ENCODE measurements at regions not wholly inside any gene's neighbourhood (a gene's known extent, or its start where the extent isn't known, plus 50 kb on each side); places are given as distances from the start of the nearest gene placed in this dataset.
"Not testable (repeated sequence)": the region's sequence is repeated elsewhere in the genome, so short reads cannot be mapped to it uniquely, and the experiment has no call there.

DNA sequence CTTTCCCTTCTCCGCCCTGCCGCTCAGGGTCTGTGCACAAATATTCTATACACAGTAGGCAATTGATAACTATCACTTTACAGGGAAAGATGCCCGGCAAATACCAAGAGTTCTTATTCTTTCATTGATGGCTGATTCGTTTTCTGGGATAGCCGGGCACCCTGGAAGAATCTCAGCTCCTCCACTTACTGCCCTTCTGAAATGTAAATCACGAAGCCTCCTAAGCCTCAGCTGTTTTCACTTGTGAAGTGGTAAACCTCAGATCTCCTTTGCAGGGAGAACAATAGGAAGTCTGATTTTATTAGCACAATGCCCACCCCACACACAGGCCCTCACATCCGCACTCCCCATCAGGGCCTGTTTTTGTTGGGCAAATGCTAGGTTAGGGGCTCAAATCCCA lies 203.8 kb upstream of the SPATA31A3 start:
- intact Hi-C loops (cut with micrococcal nuclease; ENCODE audit: unreplicated experiment); POLR2A ChIA-PET (ENCODE audit: low non-redundant PET); H3K4me3 ChIP-seq (ENCODE audit: low read depth, low read length, poor library complexity, severe bottlenecking); H3K27me3 ChIP-seq (replicated peaks; ENCODE audit: insufficient read depth, low read depth, low read length, poor library complexity); H3K36me3 ChIP-seq (ENCODE audit: insufficient read depth, low read length, poor library complexity, severe bottlenecking); H3K9me3 ChIP-seq (ENCODE audit: low read depth, low read length, poor library complexity, severe bottlenecking); H3K27ac ChIP-seq (ENCODE audit: low read depth, low read length, poor library complexity, severe bottlenecking); BruUV-seq (replicated peaks); H3K4me1 ChIP-seq (ENCODE audit: insufficient read depth, low read length, poor library complexity, severe bottlenecking); CTCF ChIA-PET; DNase-seq (ENCODE audit: low spot score): not testable (repeated sequence)

DNA sequence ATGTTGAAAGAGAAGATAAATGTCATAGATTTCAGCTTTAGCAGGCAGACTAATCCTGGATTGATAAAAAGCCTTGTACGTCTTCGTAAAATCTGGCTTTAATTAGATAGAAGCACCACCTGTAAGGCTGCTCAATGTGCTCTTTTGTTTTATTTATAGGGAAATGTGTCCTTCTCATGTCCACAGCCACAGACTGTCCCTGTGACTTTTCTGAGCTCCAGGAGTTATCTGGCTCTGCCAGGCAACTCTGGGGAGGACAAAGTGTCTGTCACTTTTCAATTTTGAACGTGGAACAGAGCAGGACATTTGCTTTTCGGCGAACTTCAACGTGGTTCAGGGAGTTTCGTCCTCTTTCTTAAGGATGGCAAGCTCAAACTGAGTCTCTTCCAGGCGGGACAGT lies 203.0 kb upstream of the SPATA31A3 start:
- H3K27me3 ChIP-seq (replicated peaks; ENCODE audit: insufficient read depth, low read depth, low read length, poor library complexity); DNase-seq (ENCODE audit: low spot score); H3K36me3 ChIP-seq (ENCODE audit: insufficient read depth, low read length, poor library complexity, severe bottlenecking); H3K4me1 ChIP-seq (ENCODE audit: insufficient read depth, low read length, poor library complexity, severe bottlenecking); H3K9me3 ChIP-seq (ENCODE audit: low read depth, low read length, poor library complexity, severe bottlenecking); intact Hi-C loops (cut with micrococcal nuclease; ENCODE audit: unreplicated experiment); POLR2A ChIA-PET (ENCODE audit: low non-redundant PET); H3K27ac ChIP-seq (ENCODE audit: low read depth, low read length, poor library complexity, severe bottlenecking); H3K4me3 ChIP-seq (ENCODE audit: low read depth, low read length, poor library complexity, severe bottlenecking); BruUV-seq (replicated peaks); CTCF ChIA-PET: not testable (repeated sequence)

DNA sequence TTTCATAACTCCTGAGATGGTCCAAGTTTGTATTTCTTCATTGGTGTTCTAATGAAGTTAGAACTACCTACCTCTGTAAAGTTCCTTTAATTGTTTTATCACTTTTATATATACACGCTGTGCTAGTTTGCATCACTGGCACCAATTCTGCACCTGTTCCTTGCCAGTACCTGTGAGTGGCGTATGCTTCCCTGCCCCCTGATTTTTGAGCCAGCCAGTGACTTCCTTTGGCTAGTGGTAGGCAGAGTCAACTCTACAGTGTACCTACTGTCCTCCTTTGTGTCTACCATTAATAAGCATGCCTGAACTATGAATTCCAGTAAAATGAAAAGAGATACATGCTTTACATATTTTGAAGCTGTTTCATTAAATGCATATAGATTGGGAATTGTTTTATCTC lies 186.8 kb upstream of the SPATA31A3 start:
- H3K4me1 ChIP-seq (ENCODE audit: insufficient read depth, low read length, poor library complexity, severe bottlenecking); intact Hi-C loops (cut with micrococcal nuclease; ENCODE audit: unreplicated experiment); H3K27ac ChIP-seq (ENCODE audit: low read depth, low read length, poor library complexity, severe bottlenecking); DNase-seq (ENCODE audit: low spot score); CTCF ChIA-PET; POLR2A ChIA-PET (ENCODE audit: low non-redundant PET); H3K4me3 ChIP-seq (ENCODE audit: low read depth, low read length, poor library complexity, severe bottlenecking); BruUV-seq (replicated peaks); H3K36me3 ChIP-seq (ENCODE audit: insufficient read depth, low read length, poor library complexity, severe bottlenecking); H3K27me3 ChIP-seq (replicated peaks; ENCODE audit: insufficient read depth, low read depth, low read length, poor library complexity); H3K9me3 ChIP-seq (ENCODE audit: low read depth, low read length, poor library complexity, severe bottlenecking): not testable (repeated sequence)

GRCh38 chr9:67175167-67175566 lies 182.8 kb upstream of the SPATA31A3 start:
- DNase-seq (ENCODE audit: low spot score); POLR2A ChIA-PET (ENCODE audit: low non-redundant PET); H3K9me3 ChIP-seq (ENCODE audit: low read depth, low read length, poor library complexity, severe bottlenecking); H3K27me3 ChIP-seq (replicated peaks; ENCODE audit: insufficient read depth, low read depth, low read length, poor library complexity); H3K36me3 ChIP-seq (ENCODE audit: insufficient read depth, low read length, poor library complexity, severe bottlenecking); H3K27ac ChIP-seq (ENCODE audit: low read depth, low read length, poor library complexity, severe bottlenecking); H3K4me1 ChIP-seq (ENCODE audit: insufficient read depth, low read length, poor library complexity, severe bottlenecking); BruUV-seq (replicated peaks); intact Hi-C loops (cut with micrococcal nuclease; ENCODE audit: unreplicated experiment); H3K4me3 ChIP-seq (ENCODE audit: low read depth, low read length, poor library complexity, severe bottlenecking); CTCF ChIA-PET: not testable (repeated sequence)

GRCh38 chr9:67171721-67172120 lies 179.4 kb upstream of the SPATA31A3 start:
- H3K4me3 ChIP-seq (ENCODE audit: low read depth, low read length, poor library complexity, severe bottlenecking); intact Hi-C loops (cut with micrococcal nuclease; ENCODE audit: unreplicated experiment); H3K27me3 ChIP-seq (replicated peaks; ENCODE audit: insufficient read depth, low read depth, low read length, poor library complexity); POLR2A ChIA-PET (ENCODE audit: low non-redundant PET); BruUV-seq (replicated peaks); DNase-seq (ENCODE audit: low spot score); H3K27ac ChIP-seq (ENCODE audit: low read depth, low read length, poor library complexity, severe bottlenecking); H3K9me3 ChIP-seq (ENCODE audit: low read depth, low read length, poor library complexity, severe bottlenecking); CTCF ChIA-PET; H3K36me3 ChIP-seq (ENCODE audit: insufficient read depth, low read length, poor library complexity, severe bottlenecking); H3K4me1 ChIP-seq (ENCODE audit: insufficient read depth, low read length, poor library complexity, severe bottlenecking): not testable (repeated sequence)

DNA sequence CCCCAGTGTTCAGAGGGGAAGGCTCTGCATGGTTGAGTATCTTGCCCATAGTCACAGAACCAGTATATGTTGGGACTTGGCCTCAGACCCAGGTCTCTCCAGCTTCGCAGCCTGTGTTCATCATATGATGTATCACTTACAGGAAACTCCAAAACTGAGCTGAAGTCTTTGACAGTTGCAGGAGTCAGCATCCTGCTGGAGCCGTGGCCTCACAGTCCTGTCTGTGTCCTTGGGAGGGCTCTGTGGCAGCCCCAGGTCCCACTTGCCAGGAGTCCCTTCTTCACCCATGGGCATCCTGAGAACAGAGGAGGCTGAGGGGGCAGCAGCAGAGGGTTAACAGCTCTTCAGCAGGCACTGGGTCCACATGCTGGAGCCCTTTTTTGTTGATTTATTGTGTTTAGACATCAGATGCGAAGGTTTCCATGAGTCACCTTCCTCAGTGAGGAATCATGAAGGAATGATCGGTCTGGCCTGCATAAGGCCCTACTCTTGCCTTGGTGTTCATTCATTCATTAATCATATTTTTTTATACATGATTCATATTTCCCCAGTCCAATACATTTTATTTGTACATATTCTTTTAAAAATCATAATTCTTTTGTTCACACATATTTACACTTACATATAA lies 176.3 kb upstream of the SPATA31A3 start:
- intact Hi-C loops (cut with micrococcal nuclease; ENCODE audit: unreplicated experiment); H3K36me3 ChIP-seq (ENCODE audit: insufficient read depth, low read length, poor library complexity, severe bottlenecking): not testable (repeated sequence)

DNA sequence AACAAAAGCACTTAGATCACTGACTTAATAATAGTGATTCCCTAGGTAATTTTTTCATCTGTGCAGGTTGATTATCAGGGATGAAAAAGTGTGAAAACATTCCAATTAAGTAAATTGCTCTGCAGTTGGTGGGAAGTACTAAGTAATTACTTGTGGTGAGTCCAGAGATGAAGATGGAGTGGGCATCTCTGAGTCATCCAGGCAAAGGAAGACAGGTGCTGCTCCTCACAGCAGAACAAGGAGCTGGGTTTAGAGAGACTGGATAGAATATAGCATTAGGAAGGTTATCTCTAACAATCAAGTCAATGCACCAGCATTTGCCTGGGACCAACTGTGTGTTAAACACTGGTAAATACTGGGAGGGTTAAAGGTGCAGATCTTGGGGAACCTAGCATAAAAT lies 174.0 kb upstream of the SPATA31A3 start:
- H3K27ac ChIP-seq (ENCODE audit: low read depth, low read length, poor library complexity, severe bottlenecking); BruUV-seq (replicated peaks); H3K4me3 ChIP-seq (ENCODE audit: low read depth, low read length, poor library complexity, severe bottlenecking); H3K36me3 ChIP-seq (ENCODE audit: insufficient read depth, low read length, poor library complexity, severe bottlenecking); H3K27me3 ChIP-seq (replicated peaks; ENCODE audit: insufficient read depth, low read depth, low read length, poor library complexity); H3K4me1 ChIP-seq (ENCODE audit: insufficient read depth, low read length, poor library complexity, severe bottlenecking); POLR2A ChIA-PET (ENCODE audit: low non-redundant PET); CTCF ChIA-PET; DNase-seq (ENCODE audit: low spot score); intact Hi-C loops (cut with micrococcal nuclease; ENCODE audit: unreplicated experiment); H3K9me3 ChIP-seq (ENCODE audit: low read depth, low read length, poor library complexity, severe bottlenecking): not testable (repeated sequence)

More for the DNA sequence above, 176.3 kb upstream of the SPATA31A3 start:
- H3K4me1 ChIP-seq (ENCODE audit: insufficient read depth, low read length, poor library complexity, severe bottlenecking); H3K4me3 ChIP-seq (ENCODE audit: low read depth, low read length, poor library complexity, severe bottlenecking); BruUV-seq (replicated peaks); CTCF ChIA-PET; POLR2A ChIA-PET (ENCODE audit: low non-redundant PET); H3K9me3 ChIP-seq (ENCODE audit: low read depth, low read length, poor library complexity, severe bottlenecking); DNase-seq (ENCODE audit: low spot score); H3K27me3 ChIP-seq (replicated peaks; ENCODE audit: insufficient read depth, low read depth, low read length, poor library complexity); H3K27ac ChIP-seq (ENCODE audit: low read depth, low read length, poor library complexity, severe bottlenecking): not testable (repeated sequence)

DNA sequence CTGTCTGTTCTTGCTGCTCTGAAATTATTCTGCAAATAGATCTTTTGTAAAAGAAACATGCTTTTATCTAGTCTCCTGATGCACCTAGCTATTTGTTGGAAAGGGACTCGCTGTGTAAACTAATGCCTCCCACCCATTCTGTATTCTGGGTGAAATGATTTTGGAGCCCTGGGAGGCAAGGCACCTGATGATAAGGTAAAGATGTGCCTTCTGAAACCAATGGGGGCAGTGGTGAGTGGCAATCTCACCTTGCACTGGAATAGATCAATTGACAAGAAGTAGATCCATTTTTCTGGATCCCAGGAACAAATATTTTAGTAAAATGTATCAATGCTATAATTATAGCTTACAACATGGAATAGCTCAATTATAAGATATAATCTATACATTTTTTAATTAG lies 170.5 kb upstream of the SPATA31A3 start:
- POLR2A ChIA-PET (ENCODE audit: low non-redundant PET); H3K9me3 ChIP-seq (ENCODE audit: low read depth, low read length, poor library complexity, severe bottlenecking); intact Hi-C loops (cut with micrococcal nuclease; ENCODE audit: unreplicated experiment); H3K4me3 ChIP-seq (ENCODE audit: low read depth, low read length, poor library complexity, severe bottlenecking); BruUV-seq (replicated peaks); H3K36me3 ChIP-seq (ENCODE audit: insufficient read depth, low read length, poor library complexity, severe bottlenecking); H3K27ac ChIP-seq (ENCODE audit: low read depth, low read length, poor library complexity, severe bottlenecking); CTCF ChIA-PET; DNase-seq (ENCODE audit: low spot score); H3K27me3 ChIP-seq (replicated peaks; ENCODE audit: insufficient read depth, low read depth, low read length, poor library complexity); H3K4me1 ChIP-seq (ENCODE audit: insufficient read depth, low read length, poor library complexity, severe bottlenecking): not testable (repeated sequence)

All from A673 (cell line).